HG02870 (cell line): ENCODE measurements at regions not wholly inside any gene's neighbourhood (a gene's known extent, or its start where the extent isn't known, plus 50 kb on each side); places are given as distances from the start of the nearest gene placed in this dataset.

Source experiments
- ATAC-seq: cut with Tn5 transposase; IDR thresholded peaks from one replicate; pipeline ENCODE4 v1.9.1; 2021; ENCODE audit warnings: mild to moderate bottlenecking, moderate library complexity; ENCODE audit not compliant: unreplicated experiment

GRCh38 chr13:72181661-72182060 lies 314.7 kb upstream of the DACH1 start:
- no peak for ATAC-seq

DNA sequence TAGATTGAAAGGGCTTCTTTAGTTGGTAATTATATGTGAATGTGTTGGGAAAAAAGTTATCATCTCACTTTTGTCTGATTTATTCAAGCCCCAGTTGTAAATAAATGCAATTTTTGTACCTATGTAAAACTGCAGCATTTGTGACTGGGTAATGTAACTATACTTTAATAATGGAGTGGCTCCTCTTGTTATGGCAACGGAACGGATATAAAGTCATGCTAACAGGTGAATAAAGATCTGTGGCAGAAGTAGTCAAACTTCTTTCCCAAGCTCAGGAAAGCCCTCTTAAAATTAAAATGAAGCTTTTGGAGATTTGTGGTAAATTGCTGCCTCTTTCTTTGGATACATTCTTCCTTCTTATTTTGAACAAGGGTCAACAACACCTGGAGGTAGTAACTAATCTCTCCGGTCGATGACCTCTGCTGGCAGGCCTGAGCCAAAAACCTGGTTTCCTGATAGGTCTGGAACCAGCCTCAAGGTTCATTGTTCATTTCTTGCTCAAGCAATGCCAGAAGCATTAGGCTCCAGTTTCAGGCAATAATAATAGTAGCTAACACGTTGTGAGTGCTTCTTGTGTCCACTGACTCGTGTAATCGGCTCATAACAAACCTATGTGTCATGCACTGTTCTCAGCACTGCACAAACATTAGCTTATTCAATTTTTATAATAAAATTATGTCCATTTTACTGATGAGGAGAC lies 313.4 kb upstream of the DACH1 start:
- no peak for ATAC-seq

- no peak for ATAC-seq
Measured at GRCh38 chr13:72174549-72174948, 307.5 kb upstream of the DACH1 start.

DNA sequence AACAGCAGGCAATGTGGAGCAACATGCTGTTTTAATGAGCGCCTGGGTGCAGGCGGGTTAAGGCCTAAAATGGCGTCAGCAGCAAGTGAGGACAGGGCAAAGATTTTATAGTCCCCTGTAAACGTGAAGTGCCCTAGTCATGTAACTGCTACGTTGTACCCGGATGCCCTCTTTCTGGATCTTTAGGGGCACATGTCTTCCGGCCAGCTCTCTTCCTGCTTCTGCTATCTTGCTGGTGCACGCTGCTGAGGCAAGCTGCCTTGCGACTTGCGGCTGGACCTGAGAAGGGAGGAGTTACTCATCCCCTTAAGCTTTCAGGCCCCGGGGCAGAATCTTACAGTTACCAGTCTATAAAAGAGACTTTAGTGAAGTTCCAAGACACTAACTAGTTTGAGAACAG lies 303.6 kb upstream of the DACH1 start:
- no peak for ATAC-seq

GRCh38 chr13:72168126-72168855 lies 301.3 kb upstream of the DACH1 start:
- ATAC-seq, result no peak

DNA sequence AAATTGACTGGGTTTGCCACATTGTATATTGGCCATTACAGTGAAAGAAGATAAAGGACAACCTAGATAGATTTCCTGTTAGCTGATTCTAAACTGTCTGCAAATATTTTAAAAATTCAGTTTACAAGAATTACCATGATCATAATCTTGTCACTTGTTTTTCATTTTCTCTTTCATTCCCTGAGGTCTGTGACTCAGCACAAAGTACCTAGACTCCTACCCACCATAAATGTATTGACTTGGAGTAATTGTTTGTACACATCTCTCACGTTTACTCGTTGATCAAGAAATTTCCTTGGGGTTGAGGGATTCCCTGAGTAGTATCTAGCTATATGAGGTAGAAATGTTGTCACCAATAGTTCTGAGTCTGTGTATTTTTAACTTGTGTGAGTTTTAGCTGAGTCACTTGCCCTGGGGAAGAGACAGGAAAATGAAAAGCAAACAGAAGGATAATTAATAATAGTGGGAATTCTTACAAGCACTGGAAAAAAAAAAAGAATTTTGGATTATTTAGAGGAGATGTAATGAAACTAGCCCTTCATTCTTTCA lies 299.2 kb upstream of the DACH1 start:
- no peak for ATAC-seq

GRCh38 chr13:72165276-72165675 lies 298.3 kb upstream of the DACH1 start:
- ATAC-seq, result no peak

GRCh38 chr13:72164811-72165210 lies 297.8 kb upstream of the DACH1 start:
- ATAC-seq, result no peak

DNA sequence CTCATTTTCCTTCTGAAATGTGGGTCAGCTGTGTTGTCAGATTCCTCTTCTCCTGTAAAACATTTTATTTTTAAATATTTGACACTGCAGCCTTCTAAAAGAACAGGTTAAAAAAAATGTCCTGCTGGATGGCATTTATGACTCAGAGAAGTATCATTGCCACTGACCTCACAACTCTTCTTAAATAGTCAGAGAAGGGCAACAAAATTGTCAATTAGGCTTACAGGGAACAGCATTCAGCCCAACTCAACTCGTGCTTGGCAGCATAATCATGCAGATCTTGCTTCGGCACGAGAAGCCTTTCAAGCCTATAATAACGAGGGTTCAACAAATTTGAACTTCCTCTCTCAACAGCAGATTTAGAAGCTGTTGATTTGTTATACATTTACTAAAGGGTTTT lies 296.7 kb upstream of the DACH1 start:
- ATAC-seq, result no peak

DNA sequence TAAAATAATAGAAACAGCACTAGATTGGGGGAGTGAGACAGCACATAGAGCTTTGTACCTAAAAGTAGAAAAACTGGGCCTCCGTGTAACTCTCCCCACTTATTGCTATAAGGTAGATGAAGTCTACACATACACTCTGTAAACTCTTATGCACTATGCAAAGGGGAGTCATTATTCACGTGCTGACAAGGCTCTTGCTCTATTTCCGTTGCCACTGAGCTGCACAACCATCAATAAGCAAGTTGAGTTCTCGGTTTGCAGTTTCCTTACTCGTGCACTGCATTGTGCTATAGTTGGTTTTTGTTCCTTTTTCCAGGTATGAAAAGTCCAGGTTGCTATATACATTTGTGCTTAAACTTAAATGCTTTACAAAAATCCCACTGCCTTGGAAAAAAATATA lies 294.0 kb upstream of the DACH1 start:
- no peak for ATAC-seq

GRCh38 chr13:72156760-72157159 lies 289.8 kb upstream of the DACH1 start:
- no peak for ATAC-seq

DNA sequence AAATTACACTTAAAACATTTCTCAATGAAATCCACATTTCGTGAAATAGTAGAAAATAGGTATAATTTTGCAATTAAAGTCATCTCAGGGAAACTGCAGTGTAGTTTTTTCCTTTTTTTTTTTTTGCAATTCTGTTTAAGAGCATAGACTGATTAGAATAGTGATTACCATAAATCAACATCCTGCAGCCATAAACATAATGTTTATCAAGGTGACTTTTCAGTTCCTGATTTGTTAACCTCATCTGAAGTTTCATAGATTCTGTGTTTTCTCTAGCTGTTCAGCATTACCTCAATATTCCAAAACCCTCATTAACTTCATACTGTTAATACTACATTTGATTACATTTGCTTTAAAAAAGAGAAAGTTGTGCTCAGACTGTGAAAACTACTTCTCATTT lies 286.3 kb upstream of the DACH1 start:
- no peak for ATAC-seq

DNA sequence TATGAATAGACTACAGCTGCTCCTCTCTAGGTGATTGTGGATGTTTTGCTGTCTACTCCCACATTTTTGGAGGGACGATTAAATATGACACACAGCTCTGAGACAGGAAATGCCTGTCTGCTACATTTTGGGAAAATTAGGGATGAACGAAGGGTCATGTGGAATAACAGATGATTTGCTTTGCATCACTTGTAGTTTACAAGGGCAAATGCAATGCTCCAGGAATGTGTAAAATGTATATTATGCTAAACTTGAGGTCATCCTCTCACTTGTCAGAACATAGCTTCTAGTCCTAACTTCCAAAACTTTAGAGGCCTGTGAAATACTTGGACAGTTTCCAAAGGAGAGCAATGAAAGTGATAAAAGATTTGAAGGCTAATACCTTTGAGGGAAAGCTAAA lies 284.2 kb upstream of the DACH1 start:
- no peak for ATAC-seq

- ATAC-seq, result no peak
Measured at GRCh38 chr13:72150502-72150901, 283.5 kb upstream of the DACH1 start.

DNA sequence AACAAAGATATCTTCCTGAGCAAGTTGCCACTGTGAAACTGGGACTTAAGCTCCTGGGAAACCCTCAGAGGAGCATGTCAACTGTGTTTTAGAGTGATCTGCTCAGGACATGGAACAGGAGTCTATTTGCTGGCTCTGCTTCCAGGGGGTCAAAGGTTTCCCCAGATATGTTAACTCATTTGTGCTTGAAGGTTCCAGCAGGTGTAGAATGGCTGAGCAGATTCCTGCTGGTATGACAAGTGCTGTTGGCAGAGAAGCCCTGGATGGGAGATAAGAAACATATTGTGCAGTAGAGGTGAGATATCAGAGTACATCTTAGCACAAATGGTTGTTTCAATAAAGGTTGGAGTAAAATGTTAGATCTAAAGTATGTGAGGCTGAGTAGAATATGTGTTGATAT lies 282.7 kb upstream of the DACH1 start:
- ATAC-seq, result no peak

GRCh38 chr13:72146816-72147215 lies 279.8 kb upstream of the DACH1 start:
- ATAC-seq, result no peak

- ATAC-seq, result no peak
Measured at GRCh38 chr13:72145383-72145782, 278.4 kb upstream of the DACH1 start.

DNA sequence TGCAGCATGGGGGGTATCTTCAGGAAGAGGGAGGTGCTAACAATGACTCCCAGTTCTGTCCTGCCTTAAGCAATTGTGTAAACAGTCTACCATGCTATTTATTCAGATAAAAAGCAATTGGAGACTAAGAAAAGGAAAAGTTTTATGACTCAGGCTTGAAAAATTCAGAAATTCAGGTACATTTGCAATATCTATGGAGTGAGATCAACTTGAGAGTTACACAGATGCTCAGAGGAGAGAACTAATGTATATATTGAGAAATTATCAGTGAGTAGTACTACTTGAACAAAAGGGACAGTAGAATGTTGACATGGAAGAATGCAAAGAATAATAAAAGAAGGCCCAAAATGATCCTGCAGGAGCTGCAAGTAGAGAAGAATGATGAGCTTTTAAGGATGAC lies 277.6 kb upstream of the DACH1 start:
- no peak for ATAC-seq

DNA sequence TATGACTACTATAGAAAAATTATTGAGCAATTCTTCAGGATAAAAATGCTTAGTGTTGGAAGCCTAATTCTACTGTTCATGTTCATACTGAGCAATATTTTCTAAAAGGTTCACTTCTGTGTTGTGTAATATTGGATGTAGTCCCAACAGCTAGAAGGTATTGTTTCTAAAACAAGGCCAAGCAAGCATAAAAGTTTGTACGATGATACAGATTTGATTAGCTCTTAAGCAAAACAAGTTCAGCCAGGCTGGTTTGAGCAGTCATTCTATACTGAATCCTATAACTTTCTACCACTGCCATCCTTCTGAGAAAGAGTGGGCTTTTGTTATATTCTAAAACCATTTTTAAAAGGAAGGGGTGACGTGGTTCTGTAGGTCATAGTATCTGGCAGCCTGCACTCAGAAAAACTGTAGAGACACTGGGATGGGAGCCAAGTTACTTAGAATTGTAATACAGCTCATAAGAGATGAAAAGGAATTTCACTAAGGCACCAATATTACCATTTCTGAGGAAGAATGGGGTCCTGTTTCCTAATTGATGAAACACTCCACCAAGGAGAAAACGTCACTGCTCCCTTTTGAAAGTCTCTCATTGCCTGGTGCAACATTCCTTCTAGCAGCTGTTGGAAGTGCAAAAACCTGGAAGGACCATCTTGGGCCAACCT lies 275.0 kb upstream of the DACH1 start:
- ATAC-seq, result no peak

GRCh38 chr13:72139192-72139591 lies 272.2 kb upstream of the DACH1 start:
- no peak for ATAC-seq

DNA sequence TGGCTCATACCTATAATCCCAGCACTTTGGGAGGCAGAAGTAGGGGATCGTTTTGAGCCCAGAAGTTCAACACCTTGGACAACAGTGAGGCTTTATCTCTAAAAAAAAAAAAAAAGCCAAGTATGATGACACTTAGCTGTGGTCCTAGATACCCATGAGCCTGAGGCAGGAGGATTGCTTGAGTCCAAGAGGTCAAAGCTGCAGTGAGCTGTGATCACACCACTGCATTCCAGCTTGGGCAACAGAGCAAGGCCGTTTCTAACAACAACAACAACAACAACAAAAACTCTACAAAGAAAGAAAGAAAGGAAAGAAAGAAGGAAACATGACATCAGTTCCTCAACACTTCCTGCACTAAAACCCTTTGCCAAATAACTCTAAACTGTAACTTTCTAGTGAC lies 265.1 kb upstream of the DACH1 start:
- no peak for ATAC-seq

DNA sequence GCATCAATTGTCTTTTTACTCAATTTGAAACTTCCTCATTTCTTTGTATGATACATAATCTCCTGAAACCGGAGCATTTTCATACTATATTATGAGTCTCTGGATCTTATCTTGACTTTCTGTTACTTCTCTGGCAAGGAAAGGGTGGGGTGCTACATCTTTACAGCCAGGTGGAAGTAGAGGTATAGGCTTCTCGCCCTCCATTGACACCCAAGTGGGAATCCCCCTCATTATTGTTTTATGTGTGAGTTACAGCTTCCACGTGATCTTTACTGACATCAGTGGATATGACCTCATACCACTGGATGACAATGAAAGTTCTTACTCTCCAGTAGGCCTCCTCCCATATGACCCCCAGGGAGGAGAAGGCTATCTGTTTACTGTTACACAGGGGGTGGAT lies 262.1 kb upstream of the DACH1 start:
- ATAC-seq, result no peak
